Heart left ventricle (tissue), 13 donors: ENCODE measurements at regions not wholly inside any gene's neighbourhood (a gene's known extent, or its start where the extent isn't known, plus 50 kb on each side); places are given as distances from the start of the nearest gene placed in this dataset.

Experiments
- POLR2A ChIP-seq, 2 donors: fragments of 450-650 bp; IDR thresholded peaks; one replicate each; pipeline ENCODE4 v1.6.1; 2017; ENCODE audit warnings: antibody characterized with exemption in 2 of 2, mild to moderate bottlenecking in 2 of 2, moderate library complexity in 2 of 2
- TF ChIP-seq, protein P1 (sequence below), 12 donors: fragments of 200-600 bp; sonication (generic) in 4 of 12; IDR thresholded peaks; one replicate each; pipeline versions ENCODE4 v1.5.0 to v1.8.0; 2018 to 2022; ENCODE audit warnings: antibody characterized with exemption in 12 of 12, mild to moderate bottlenecking in 5 of 12
- donor health status: ischemic (EF 13 %, LVEDD 7.1; RV severe dilation, severe dysfunction).
- donor health status: DM: no; HTN: yes; CAD: no.
- donor health status: DM: no; HTN: no; CAD: no.
- donor health status: ischemic (EF 25% LVEDD 6.9; RV normal size, moderate dysfunction).
- donor health status: ischemic (EF 25% LVEDD 5.7; RV mildly dilated, moderate dysfunction).
- donor health status: ischemic (EF 35%, LVEDD 5.7; RV mildly dilated, moderate dysfunction).
- donor health status: nonischemic (EF 11% LVEDD 7.7; RV severe dilation, severe dysfunction).
- donor health status: DM: yes; HTN: yes; CAD: no.
- donor health status: PGD.
- donor health status: ischemic (EF 29% LVEDD 5.4; RV normal size, mild dysfunction).
- donor health status: nonischemic (EF 23%, LVEDD 6.1; RV moderate dilation, normal function).

GRCh38 chr1:30545365-30545764, 178.0 kb downstream of the MATN1 start:
- TF ChIP-seq, protein P1, sequence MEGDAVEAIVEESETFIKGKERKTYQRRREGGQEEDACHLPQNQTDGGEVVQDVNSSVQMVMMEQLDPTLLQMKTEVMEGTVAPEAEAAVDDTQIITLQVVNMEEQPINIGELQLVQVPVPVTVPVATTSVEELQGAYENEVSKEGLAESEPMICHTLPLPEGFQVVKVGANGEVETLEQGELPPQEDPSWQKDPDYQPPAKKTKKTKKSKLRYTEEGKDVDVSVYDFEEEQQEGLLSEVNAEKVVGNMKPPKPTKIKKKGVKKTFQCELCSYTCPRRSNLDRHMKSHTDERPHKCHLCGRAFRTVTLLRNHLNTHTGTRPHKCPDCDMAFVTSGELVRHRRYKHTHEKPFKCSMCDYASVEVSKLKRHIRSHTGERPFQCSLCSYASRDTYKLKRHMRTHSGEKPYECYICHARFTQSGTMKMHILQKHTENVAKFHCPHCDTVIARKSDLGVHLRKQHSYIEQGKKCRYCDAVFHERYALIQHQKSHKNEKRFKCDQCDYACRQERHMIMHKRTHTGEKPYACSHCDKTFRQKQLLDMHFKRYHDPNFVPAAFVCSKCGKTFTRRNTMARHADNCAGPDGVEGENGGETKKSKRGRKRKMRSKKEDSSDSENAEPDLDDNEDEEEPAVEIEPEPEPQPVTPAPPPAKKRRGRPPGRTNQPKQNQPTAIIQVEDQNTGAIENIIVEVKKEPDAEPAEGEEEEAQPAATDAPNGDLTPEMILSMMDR (IDR thresholded peaks at IDR 0.05), result no peak
- no peak for TF ChIP-seq POLR2A (IDR thresholded peaks at IDR 0.05)
